ENCODE measurements at regions not wholly inside any gene's neighbourhood (a gene's known extent, or its start where the extent isn't known, plus 50 kb on each side); places are given as distances from the start of the nearest gene placed in this dataset.

GRCh38 chr13:90118467-90119071 lies 1228.9 kb upstream of the MIR17HG start:
- no peak overlapping the region for H3K27ac ChIP-seq (ENCODE audit: low read depth, low read length)
- no peaks in the 10 kb centered on the region for H3K36me3 ChIP-seq (ENCODE audit: control insufficient read depth in 5 of 5, insufficient read depth in 5 of 5, low read length in 5 of 5)
- H3K4me3 ChIP-seq (ENCODE audit: low read depth in 1 of 5, low read length in 5 of 5), result no peak overlapping the region
- H3K9ac ChIP-seq (ENCODE audit: low read length in 5 of 5), result no peak overlapping the region
- no peaks in the 10 kb centered on the region for H3K4me1 ChIP-seq (ENCODE audit: control insufficient read depth in 5 of 5, insufficient read depth in 5 of 5, low read length in 5 of 5)
- H3K9me3 ChIP-seq (ENCODE audit: control insufficient read depth in 5 of 5, low read length in 5 of 5), result no peaks in the 10 kb centered on the region
- H3K27me3 ChIP-seq (ENCODE audit: control insufficient read depth in 5 of 5, insufficient read depth in 4 of 5, low read length in 5 of 5), result no peaks in the 10 kb centered on the region

- no peak overlapping the region for H3K27ac ChIP-seq (ENCODE audit: low read depth, low read length)
- no peak overlapping the region for H3K9ac ChIP-seq (ENCODE audit: low read length in 5 of 5)
- no peaks in the 10 kb centered on the region for H3K27me3 ChIP-seq (ENCODE audit: control insufficient read depth in 5 of 5, insufficient read depth in 4 of 5, low read length in 5 of 5)
- no peak overlapping the region for H3K4me3 ChIP-seq (ENCODE audit: low read depth in 1 of 5, low read length in 5 of 5)
- H3K9me3 ChIP-seq (ENCODE audit: control insufficient read depth in 5 of 5, low read length in 5 of 5), result no peaks in the 10 kb centered on the region
- H3K4me1 ChIP-seq (ENCODE audit: control insufficient read depth in 5 of 5, insufficient read depth in 5 of 5, low read length in 5 of 5), result no peaks in the 10 kb centered on the region
- H3K36me3 ChIP-seq (ENCODE audit: control insufficient read depth in 5 of 5, insufficient read depth in 5 of 5, low read length in 5 of 5), result no peaks in the 10 kb centered on the region
Observed at GRCh38 chr13:90120026-90120425, 1227.5 kb upstream of the MIR17HG start.

- no peak overlapping the region for H3K4me3 ChIP-seq (ENCODE audit: low read depth in 1 of 5, low read length in 5 of 5)
- no peak overlapping the region for H3K9ac ChIP-seq (ENCODE audit: low read length in 5 of 5)
- H3K4me1 ChIP-seq (ENCODE audit: control insufficient read depth in 5 of 5, insufficient read depth in 5 of 5, low read length in 5 of 5), result no peaks in the 10 kb centered on the region
- H3K36me3 ChIP-seq (ENCODE audit: control insufficient read depth in 5 of 5, insufficient read depth in 5 of 5, low read length in 5 of 5), result no peaks in the 10 kb centered on the region
- H3K9me3 ChIP-seq (ENCODE audit: control insufficient read depth in 5 of 5, low read length in 5 of 5), result no peaks in the 10 kb centered on the region
- H3K27me3 ChIP-seq (ENCODE audit: control insufficient read depth in 5 of 5, insufficient read depth in 4 of 5, low read length in 5 of 5), result no peaks in the 10 kb centered on the region
- no peak overlapping the region for H3K27ac ChIP-seq (ENCODE audit: low read depth, low read length)
Observed at GRCh38 chr13:90121784-90122183, 1225.7 kb upstream of the MIR17HG start.

GRCh38 chr13:90122531-90122930 lies 1225.0 kb upstream of the MIR17HG start:
- Histone ChIP-seq H3K9me3 (ENCODE audit: control insufficient read depth in 5 of 5, low read length in 5 of 5) (no peaks in the 10 kb centered on the region), H3K27ac (ENCODE audit: low read depth, low read length) (no peak overlapping the region), H3K4me3 (ENCODE audit: low read depth in 1 of 5, low read length in 5 of 5) (no peak overlapping the region), H3K4me1 (ENCODE audit: control insufficient read depth in 5 of 5, insufficient read depth in 5 of 5, low read length in 5 of 5) (no peaks in the 10 kb centered on the region), H3K27me3 (ENCODE audit: control insufficient read depth in 5 of 5, insufficient read depth in 4 of 5, low read length in 5 of 5) (no peaks in the 10 kb centered on the region), H3K9ac (ENCODE audit: low read length in 5 of 5) (no peak overlapping the region), H3K36me3 (ENCODE audit: control insufficient read depth in 5 of 5, insufficient read depth in 5 of 5, low read length in 5 of 5) (no peaks in the 10 kb centered on the region)

GRCh38 chr13:90135558-90135957 lies 1211.9 kb upstream of the MIR17HG start:
- Histone ChIP-seq H3K9ac (ENCODE audit: low read length in 5 of 5) (no peak overlapping the region), H3K4me3 (ENCODE audit: low read depth in 1 of 5, low read length in 5 of 5) (no peak overlapping the region), H3K4me1 (ENCODE audit: control insufficient read depth in 5 of 5, insufficient read depth in 5 of 5, low read length in 5 of 5) (no peaks in the 10 kb centered on the region), H3K9me3 (ENCODE audit: control insufficient read depth in 5 of 5, low read length in 5 of 5) (no peaks in the 10 kb centered on the region), H3K36me3 (ENCODE audit: control insufficient read depth in 5 of 5, insufficient read depth in 5 of 5, low read length in 5 of 5) (no peaks in the 10 kb centered on the region), H3K27ac (ENCODE audit: low read depth, low read length) (no peak overlapping the region), H3K27me3 (ENCODE audit: control insufficient read depth in 5 of 5, insufficient read depth in 4 of 5, low read length in 5 of 5) (no peaks in the 10 kb centered on the region)

- H3K4me1 ChIP-seq (ENCODE audit: control insufficient read depth in 5 of 5, insufficient read depth in 5 of 5, low read length in 5 of 5), result no peaks in the 10 kb centered on the region
- H3K27me3 ChIP-seq (ENCODE audit: control insufficient read depth in 5 of 5, insufficient read depth in 4 of 5, low read length in 5 of 5), result no peaks in the 10 kb centered on the region
Observed at GRCh38 chr13:90142251-90142650, 1205.2 kb upstream of the MIR17HG start.

GRCh38 chr13:90154311-90154960 lies 1193.1 kb upstream of the MIR17HG start:
- H3K9me3 ChIP-seq (ENCODE audit: control insufficient read depth in 5 of 5, low read length in 5 of 5), result no peaks in the 10 kb centered on the region
- H3K27me3 ChIP-seq (ENCODE audit: control insufficient read depth in 5 of 5, insufficient read depth in 4 of 5, low read length in 5 of 5), result no peaks in the 10 kb centered on the region
- H3K4me3 ChIP-seq (ENCODE audit: low read depth in 1 of 5, low read length in 5 of 5), result no peak overlapping the region
- no peak overlapping the region for H3K9ac ChIP-seq (ENCODE audit: low read length in 5 of 5)
- H3K27ac ChIP-seq (ENCODE audit: low read depth, low read length), result no peak overlapping the region
- no peaks in the 10 kb centered on the region for H3K4me1 ChIP-seq (ENCODE audit: control insufficient read depth in 5 of 5, insufficient read depth in 5 of 5, low read length in 5 of 5)
- H3K36me3 ChIP-seq (ENCODE audit: control insufficient read depth in 5 of 5, insufficient read depth in 5 of 5, low read length in 5 of 5), result no peaks in the 10 kb centered on the region

More at GRCh38 chr13:90142251-90142650, 1205.2 kb upstream of the MIR17HG start:
- Histone ChIP-seq H3K4me3 (ENCODE audit: low read depth in 1 of 5, low read length in 5 of 5) (no peak overlapping the region), H3K27ac (ENCODE audit: low read depth, low read length) (no peak overlapping the region), H3K36me3 (ENCODE audit: control insufficient read depth in 5 of 5, insufficient read depth in 5 of 5, low read length in 5 of 5) (no peaks in the 10 kb centered on the region), H3K9ac (ENCODE audit: low read length in 5 of 5) (no peak overlapping the region), H3K9me3 (ENCODE audit: control insufficient read depth in 5 of 5, low read length in 5 of 5) (no peaks in the 10 kb centered on the region)

- H3K4me1 ChIP-seq (ENCODE audit: control insufficient read depth in 5 of 5, insufficient read depth in 5 of 5, low read length in 5 of 5), result no peaks in the 10 kb centered on the region
- H3K9ac ChIP-seq (ENCODE audit: low read length in 5 of 5), result no peak overlapping the region
- no peaks in the 10 kb centered on the region for H3K36me3 ChIP-seq (ENCODE audit: control insufficient read depth in 5 of 5, insufficient read depth in 5 of 5, low read length in 5 of 5)
- no peaks in the 10 kb centered on the region for H3K27me3 ChIP-seq (ENCODE audit: control insufficient read depth in 5 of 5, insufficient read depth in 4 of 5, low read length in 5 of 5)
- H3K4me3 ChIP-seq (ENCODE audit: low read depth in 1 of 5, low read length in 5 of 5), result no peak overlapping the region
- no peaks in the 10 kb centered on the region for H3K9me3 ChIP-seq (ENCODE audit: control insufficient read depth in 5 of 5, low read length in 5 of 5)
- H3K27ac ChIP-seq (ENCODE audit: low read depth, low read length), result no peak overlapping the region
Observed at GRCh38 chr13:90156390-90156789, 1191.1 kb upstream of the MIR17HG start.

- Histone ChIP-seq H3K27ac (ENCODE audit: low read depth, low read length) (no peak overlapping the region), H3K9ac (ENCODE audit: low read length in 5 of 5) (no peak overlapping the region), H3K36me3 (ENCODE audit: control insufficient read depth in 5 of 5, insufficient read depth in 5 of 5, low read length in 5 of 5) (no peaks in the 10 kb centered on the region), H3K9me3 (ENCODE audit: control insufficient read depth in 5 of 5, low read length in 5 of 5) (no peaks in the 10 kb centered on the region), H3K4me1 (ENCODE audit: control insufficient read depth in 5 of 5, insufficient read depth in 5 of 5, low read length in 5 of 5) (no peaks in the 10 kb centered on the region), H3K27me3 (ENCODE audit: control insufficient read depth in 5 of 5, insufficient read depth in 4 of 5, low read length in 5 of 5) (no peaks in the 10 kb centered on the region), H3K4me3 (ENCODE audit: low read depth in 1 of 5, low read length in 5 of 5) (no peak overlapping the region)
Observed at GRCh38 chr13:90168953-90169352, 1178.5 kb upstream of the MIR17HG start.

GRCh38 chr13:90170208-90170607 lies 1177.3 kb upstream of the MIR17HG start:
- Histone ChIP-seq H3K4me3 (ENCODE audit: low read depth in 1 of 5, low read length in 5 of 5) (no peak overlapping the region), H3K9ac (ENCODE audit: low read length in 5 of 5) (no peak overlapping the region)

More at GRCh38 chr13:90170208-90170607, 1177.3 kb upstream of the MIR17HG start:
- Histone ChIP-seq H3K36me3 (ENCODE audit: control insufficient read depth in 5 of 5, insufficient read depth in 5 of 5, low read length in 5 of 5) (no peaks in the 10 kb centered on the region), H3K27ac (ENCODE audit: low read depth, low read length) (no peak overlapping the region), H3K9me3 (ENCODE audit: control insufficient read depth in 5 of 5, low read length in 5 of 5) (no peaks in the 10 kb centered on the region), H3K4me1 (ENCODE audit: control insufficient read depth in 5 of 5, insufficient read depth in 5 of 5, low read length in 5 of 5) (no peaks in the 10 kb centered on the region), H3K27me3 (ENCODE audit: control insufficient read depth in 5 of 5, insufficient read depth in 4 of 5, low read length in 5 of 5) (no peaks in the 10 kb centered on the region)

Measured in subcutaneous abdominal adipose tissue (tissue), 5 donors.